Esophagus squamous epithelium (tissue), 4 donors: ENCODE measurements at regions not wholly inside any gene's neighbourhood (a gene's known extent, or its start where the extent isn't known, plus 50 kb on each side); places are given as distances from the start of the nearest gene placed in this dataset.

Experiments
- CTCF ChIP-seq, 6 experiments: fragments of 450-650 bp in 4 of 6; fragments of 200-600 bp in 2 of 6; sonication (generic) in 2 of 6; IDR thresholded peaks; one replicate each; pipeline ENCODE4 v1.5.1; 2016 to 2019; ENCODE audit warnings: antibody characterized with exemption in 6 of 6, mild to moderate bottlenecking in 4 of 6, moderate library complexity in 4 of 6
- POLR2A ChIP-seq, 4 donors: fragments of 450-650 bp; IDR thresholded peaks; one replicate each; pipeline ENCODE4 v1.6.1; 2017; ENCODE audit warnings: antibody characterized with exemption in 4 of 4, mild to moderate bottlenecking in 4 of 4, moderate library complexity in 3 of 4

- TF ChIP-seq CTCF (IDR thresholded peaks at IDR 0.05) (peak; percentile 22 to 94 (median 90)), POLR2A (IDR thresholded peaks at IDR 0.05) (no peak)
Observed at GRCh38 chr6:163956571-163957407, 542.3 kb downstream of the QKI start.
